PC-9 (cell line): ENCODE measurements at regions not wholly inside any gene's neighbourhood (a gene's known extent, or its start where the extent isn't known, plus 50 kb on each side); places are given as distances from the start of the nearest gene placed in this dataset.

Experiments used
- BruUV-seq: library from RNA; stranded (reverse); fragments of 400-500 nt; replicated peaks from 2 replicates; lab custom pipeline; 2021; lab: Mats Ljungman, UMichigan
- CTCF ChIA-PET: fragments of 300-600 bp; sonication (Branson Sonifier 250); formaldehyde crosslinking; loops from one replicate; lab custom pipeline; 2022; ENCODE audit warnings: antibody characterized with exemption; lab: Charles Lee
- POLR2A ChIA-PET: fragments of 300-600 bp; sonication (Branson Sonifier 250); formaldehyde crosslinking; loops from one replicate; lab custom pipeline; 2022; ENCODE audit warnings: antibody characterized with exemption; ENCODE audit not compliant: unreplicated experiment; lab: Charles Lee
- DNase-seq, 2 experiments: peaks; one replicate each; pipeline versions ENCODE4 v3.0.0 to v3.0.0-alpha.2; 2015 to 2022; ENCODE audit warnings: mixed read lengths in 1 of 2
- H2AFZ ChIP-seq: fragments of 200-600 bp; sonication (generic); 2 replicates; pipeline ENCODE4 v1.8.1; 2017; ENCODE audit warnings: antibody characterized with exemption
- H3F3A ChIP-seq: fragments of 200-600 bp; sonication (generic); 2 replicates; pipeline ENCODE4 v1.8.1; 2017; ENCODE audit warnings: antibody characterized with exemption, mild to moderate bottlenecking, low read depth; ENCODE audit not compliant: insufficient read depth
- H3K27ac ChIP-seq: fragments of 200-600 bp; sonication (generic); 2 replicates; pipeline ENCODE4 v1.6.1; 2016; ENCODE audit warnings: mixed run types
- H3K27me3 ChIP-seq: fragments of 200-600 bp; sonication (generic); 2 replicates; pipeline ENCODE4 v1.6.1; 2016; ENCODE audit warnings: low read depth, mixed run types; ENCODE audit not compliant: insufficient read depth
- H3K36me3 ChIP-seq: fragments of 200-600 bp; sonication (generic); 2 replicates; pipeline ENCODE4 v1.6.1; 2016; ENCODE audit warnings: low read depth, mixed run types
- H3K4me1 ChIP-seq: fragments of 200-600 bp; sonication (generic); replicated peaks from 2 replicates; pipeline ENCODE4 v1.6.1; 2016; ENCODE audit warnings: mixed run types; ENCODE audit not compliant: insufficient read depth
- H3K4me2 ChIP-seq: fragments of 200-600 bp; sonication (generic); 2 replicates; pipeline ENCODE4 v1.6.1; 2017; ENCODE audit warnings: mixed run types
- H3K4me3 ChIP-seq: fragments of 200-600 bp; sonication (generic); 2 replicates; pipeline ENCODE4 v1.6.1; 2016; ENCODE audit warnings: mixed run types
- H3K79me2 ChIP-seq: fragments of 200-600 bp; sonication (generic); 2 replicates; pipeline ENCODE4 v1.6.1; 2017; ENCODE audit warnings: low read depth, mixed run types
- H3K9me2 ChIP-seq: fragments of 200-600 bp; sonication (generic); 2 replicates; pipeline ENCODE4 v1.8.1; 2017; ENCODE audit warnings: mild to moderate bottlenecking; ENCODE audit not compliant: insufficient read depth
- H3K9me3 ChIP-seq: fragments of 200-600 bp; sonication (generic); 2 replicates; pipeline ENCODE4 v1.8.1; 2016; ENCODE audit warnings: low read depth; ENCODE audit not compliant: insufficient read depth
- H4K20me1 ChIP-seq: fragments of 200-600 bp; sonication (generic); 2 replicates; pipeline ENCODE4 v1.8.1; 2017; ENCODE audit not compliant: insufficient read depth
- EZH2 ChIP-seq: fragments of 200-600 bp; sonication (generic); IDR thresholded peaks from 2 replicates; pipeline ENCODE4 v1.8.0; 2017; ENCODE audit warnings: antibody characterized with exemption, low read depth
- intact Hi-C: fragments of 100-400 bp; cut with micrococcal nuclease; formaldehyde crosslinking; loops from one replicate; pipeline ENCODE4 v1.10.0; 2022; ENCODE audit not compliant: unreplicated experiment
- TF ChIP-seq, protein P1 (sequence below): fragments of 200-600 bp; sonication (generic); conservative IDR thresholded peaks from 2 replicates; pipeline ENCODE4 v1.6.1; 2017; ENCODE audit warnings: mixed run types, antibody characterized with exemption, mild to moderate bottlenecking, moderate library complexity

- intact Hi-C loops, result no loop called here
- 0 out of 2 replicates have a peak overlapping the region, but pooled peaks have one; percentile 3 for H2AFZ ChIP-seq
- no peak overlapping the region for H3K4me2 ChIP-seq
- H3K4me1 ChIP-seq, result 0 out of 2 replicates have a peak, but pooled peaks cover 3% of the 10 kb centered on the region
- no peaks in the 10 kb centered on the region for H3K79me2 ChIP-seq
- TF ChIP-seq EZH2, result no peak
- TF ChIP-seq, protein P1, sequence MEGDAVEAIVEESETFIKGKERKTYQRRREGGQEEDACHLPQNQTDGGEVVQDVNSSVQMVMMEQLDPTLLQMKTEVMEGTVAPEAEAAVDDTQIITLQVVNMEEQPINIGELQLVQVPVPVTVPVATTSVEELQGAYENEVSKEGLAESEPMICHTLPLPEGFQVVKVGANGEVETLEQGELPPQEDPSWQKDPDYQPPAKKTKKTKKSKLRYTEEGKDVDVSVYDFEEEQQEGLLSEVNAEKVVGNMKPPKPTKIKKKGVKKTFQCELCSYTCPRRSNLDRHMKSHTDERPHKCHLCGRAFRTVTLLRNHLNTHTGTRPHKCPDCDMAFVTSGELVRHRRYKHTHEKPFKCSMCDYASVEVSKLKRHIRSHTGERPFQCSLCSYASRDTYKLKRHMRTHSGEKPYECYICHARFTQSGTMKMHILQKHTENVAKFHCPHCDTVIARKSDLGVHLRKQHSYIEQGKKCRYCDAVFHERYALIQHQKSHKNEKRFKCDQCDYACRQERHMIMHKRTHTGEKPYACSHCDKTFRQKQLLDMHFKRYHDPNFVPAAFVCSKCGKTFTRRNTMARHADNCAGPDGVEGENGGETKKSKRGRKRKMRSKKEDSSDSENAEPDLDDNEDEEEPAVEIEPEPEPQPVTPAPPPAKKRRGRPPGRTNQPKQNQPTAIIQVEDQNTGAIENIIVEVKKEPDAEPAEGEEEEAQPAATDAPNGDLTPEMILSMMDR, result no peak
- no peaks in the 10 kb centered on the region for H3K9me3 ChIP-seq
- no peaks in the 10 kb centered on the region for H4K20me1 ChIP-seq
- H3F3A ChIP-seq, result no peaks in the 10 kb centered on the region
- ChIA-PET POLR2A (no interaction called here), CTCF (no interaction called here)
- H3K27ac ChIP-seq, result no peak overlapping the region
- 0 out of 2 replicates have a peak, but pooled peaks cover 3% of the 10 kb centered on the region for H3K9me2 ChIP-seq
- BruUV-seq, result no TSS peak
- no peaks in the 10 kb centered on the region for H3K36me3 ChIP-seq
- H3K4me3 ChIP-seq, result no peak overlapping the region
- no peaks in the 10 kb centered on the region for H3K27me3 ChIP-seq
- DNase-seq, result no peak
Measured at GRCh38 chr7:46319841-46320240, 398.8 kb upstream of the IGFBP3 start.

GRCh38 chr7:46318276-46318675, 397.2 kb upstream of the IGFBP3 start:
- TF ChIP-seq EZH2, result no peak
- Histone ChIP-seq H3K4me2 (no peak overlapping the region), H3K27me3 (no peaks in the 10 kb centered on the region)

GRCh38 chr7:46317256-46317655, 396.2 kb upstream of the IGFBP3 start:
- Histone ChIP-seq H3K27me3 (no peaks in the 10 kb centered on the region), H4K20me1 (no peaks in the 10 kb centered on the region), H3K4me1 (0 out of 2 replicates have a peak, but pooled peaks cover 3% of the 10 kb centered on the region), H3F3A (no peaks in the 10 kb centered on the region), H2AFZ (no peak overlapping the region), H3K4me3 (no peak overlapping the region), H3K9me3 (no peaks in the 10 kb centered on the region), H3K36me3 (no peaks in the 10 kb centered on the region), H3K27ac (no peak overlapping the region), H3K9me2 (0 out of 2 replicates have a peak, but pooled peaks cover 3% of the 10 kb centered on the region), H3K4me2 (no peak overlapping the region), H3K79me2 (no peaks in the 10 kb centered on the region)
- POLR2A ChIA-PET, result no interaction called here
- intact Hi-C loops, result no loop called here
- CTCF ChIA-PET, result no interaction called here
- BruUV-seq, result no TSS peak
- DNase-seq, result no peak
- TF ChIP-seq EZH2, result no peak
- TF ChIP-seq, protein P1, result no peak

More at GRCh38 chr7:46318276-46318675, 397.2 kb upstream of the IGFBP3 start:
- no peak for DNase-seq
- Histone ChIP-seq H3F3A (no peaks in the 10 kb centered on the region), H3K9me2 (0 out of 2 replicates have a peak, but pooled peaks cover 3% of the 10 kb centered on the region), H3K9me3 (no peaks in the 10 kb centered on the region), H4K20me1 (no peaks in the 10 kb centered on the region), H2AFZ (no peak overlapping the region), H3K27ac (no peak overlapping the region), H3K4me3 (no peak overlapping the region), H3K4me1 (0 out of 2 replicates have a peak, but pooled peaks cover 3% of the 10 kb centered on the region), H3K36me3 (no peaks in the 10 kb centered on the region), H3K79me2 (no peaks in the 10 kb centered on the region)
- ChIA-PET POLR2A (no interaction called here), CTCF (no interaction called here)
- intact Hi-C loops, result no loop called here
- no TSS peak for BruUV-seq

GRCh38 chr7:46315891-46316290, 394.8 kb upstream of the IGFBP3 start:
- intact Hi-C loops, result no loop called here
- Histone ChIP-seq H3K79me2 (no peaks in the 10 kb centered on the region), H2AFZ (no peak overlapping the region), H3K9me3 (no peaks in the 10 kb centered on the region), H3K36me3 (no peaks in the 10 kb centered on the region), H3K9me2 (0 out of 2 replicates have a peak, but pooled peaks cover 3% of the 10 kb centered on the region), H3K27ac (no peak overlapping the region), H3K4me3 (no peak overlapping the region), H3K4me1 (no peaks in the 10 kb centered on the region), H3F3A (no peaks in the 10 kb centered on the region), H3K4me2 (no peak overlapping the region), H4K20me1 (no peaks in the 10 kb centered on the region), H3K27me3 (no peaks in the 10 kb centered on the region)
- CTCF ChIA-PET, result interaction anchor here (0.7 kb wide), 1 partner anchor 462 kb away, joined by 3 read pairs; no protein-coding TSS in a partner anchor
- TF ChIP-seq, protein P1, result no peak
- TF ChIP-seq EZH2, result no peak
- DNase-seq, result no peak
- no TSS peak for BruUV-seq
- POLR2A ChIA-PET, result interaction anchor here (0.7 kb wide), 1 partner anchor 27 kb away, joined by 3 read pairs; no protein-coding TSS in a partner anchor
